NT2/D1 (cell line): ENCODE measurements at regions not wholly inside any gene's neighbourhood (a gene's known extent, or its start where the extent isn't known, plus 50 kb on each side); places are given as distances from the start of the nearest gene placed in this dataset.

ENCODE experiments used
- SUZ12 ChIP-seq: IDR thresholded peaks from 2 replicates; pipeline ENCODE4 v1.6.1; 2011; ENCODE audit not compliant: insufficient read length, insufficient read depth; ENCODE audit errors: extremely low read depth
- YY1 ChIP-seq: IDR thresholded peaks from 2 replicates; pipeline ENCODE4 v1.6.1; 2011; ENCODE audit not compliant: insufficient read length, insufficient read depth
- ZNF274 ChIP-seq: IDR thresholded peaks from 2 replicates; pipeline ENCODE4 v1.6.1; 2011; ENCODE audit warnings: mild to moderate bottlenecking, low read depth, low read length

- TF ChIP-seq ZNF274 (no peak), SUZ12 (no peak), YY1 (no peak)
Observed at GRCh38 chr10:84938117-84938905, 609.9 kb downstream of the CCSER2 start.
